ENCODE measurements at regions not wholly inside any gene's neighbourhood (a gene's known extent, or its start where the extent isn't known, plus 50 kb on each side); places are given as distances from the start of the nearest gene placed in this dataset.

- TF ChIP-seq EZH2 (IDR thresholded peaks at IDR 0.05; ENCODE audit: insufficient read depth, poor library complexity, severe bottlenecking) (no peak), EZH2phosphoT487 (IDR thresholded peaks at IDR 0.05; ENCODE audit: insufficient read depth, low read depth) (no peak)
These were observed 95.7 kb upstream of the CTBP2 start for GRCh38 chr10:125256026-125256425.
